Thyroid gland (tissue), 4 donors: ENCODE measurements at regions not wholly inside any gene's neighbourhood (a gene's known extent, or its start where the extent isn't known, plus 50 kb on each side); places are given as distances from the start of the nearest gene placed in this dataset.

Experiments used
- CTCF ChIP-seq, 6 experiments: fragments of 200-600 bp in 3 of 6; fragments of 450-650 bp in 3 of 6; sonication (generic) in 3 of 6; IDR thresholded peaks; one replicate each; pipeline ENCODE4 v1.5.1; 2016 to 2019; ENCODE audit warnings: antibody characterized with exemption in 6 of 6, mild to moderate bottlenecking in 2 of 6, inconsistent platforms in 1 of 6, moderate library complexity in 1 of 6
- POLR2A ChIP-seq, 2 donors: fragments of 450-650 bp; IDR thresholded peaks; one replicate each; pipeline ENCODE4 v1.6.1; 2017; ENCODE audit warnings: antibody characterized with exemption in 2 of 2, mild to moderate bottlenecking in 2 of 2, moderate library complexity in 1 of 2

- no peak for TF ChIP-seq POLR2A (IDR thresholded peaks at IDR 0.05)
- no peak for TF ChIP-seq CTCF (IDR thresholded peaks at IDR 0.05)
Observed at GRCh38 chr4:187118602-187119120, 395.0 kb upstream of the FAT1 start.
